Natural killer cell (primary cell): ENCODE measurements at regions not wholly inside any gene's neighbourhood (a gene's known extent, or its start where the extent isn't known, plus 50 kb on each side); places are given as distances from the start of the nearest gene placed in this dataset.

Experiments used
- ATAC-seq, 3 donors: fragments of 150-1000 bp in 2 of 3; fragments of 200-7000 bp in 1 of 3; cut with Tn5 transposase; 1 replicate in 1 of 3; 2 replicates in 2 of 3; pipeline ENCODE4 v1.10.0; 2021; ENCODE audit warnings: mild to moderate bottlenecking in 2 of 3, moderate library complexity in 2 of 3
- DNase-seq, 2 donors: peaks; one replicate each; pipeline versions ENCODE4 v3.0.0 to v3.0.0-alpha.2; 2013 to 2021; ENCODE audit warnings: mixed read lengths in 1 of 2
- H3K27ac ChIP-seq: one replicate; pipeline ENCODE4 v1.5.1; 2013; ENCODE audit warnings: mild to moderate bottlenecking, low read length
- H3K27me3 ChIP-seq: one replicate; pipeline ENCODE4 v1.6.1; 2013; ENCODE audit warnings: low read length; ENCODE audit not compliant: control insufficient read depth, insufficient read depth
- H3K36me3 ChIP-seq: one replicate; pipeline ENCODE4 v1.6.1; 2013; ENCODE audit warnings: low read length; ENCODE audit not compliant: control insufficient read depth, insufficient read depth
- H3K4me1 ChIP-seq: one replicate; pipeline ENCODE4 v1.6.1; 2013; ENCODE audit warnings: low read length; ENCODE audit not compliant: control insufficient read depth, insufficient read depth
- H3K4me3 ChIP-seq: one replicate; pipeline ENCODE4 v1.5.1; 2013; ENCODE audit warnings: low read length
- H3K9me3 ChIP-seq: one replicate; pipeline ENCODE4 v1.6.1; 2013; ENCODE audit warnings: low read length; ENCODE audit not compliant: control insufficient read depth, insufficient read depth
- H3K27ac Mint-ChIP-seq, 2 donors: one replicate each; pipeline ENCODE4 v1.8.0; 2022; ENCODE audit warnings: mild to moderate bottlenecking in 2 of 2, mixed read lengths in 2 of 2, moderate library complexity in 1 of 2
- H3K27me3 Mint-ChIP-seq, 2 donors: one replicate each; pipeline ENCODE4 v1.8.0; 2022; ENCODE audit warnings: low read depth in 2 of 2, mixed read lengths in 2 of 2
- H3K36me3 Mint-ChIP-seq: one replicate; pipeline ENCODE4 v1.8.0; 2022; ENCODE audit warnings: mixed read lengths
- H3K4me1 Mint-ChIP-seq, 2 donors: one replicate each; pipeline ENCODE4 v1.8.0; 2022; ENCODE audit warnings: mixed read lengths in 2 of 2
- H3K4me3 Mint-ChIP-seq: one replicate; pipeline ENCODE4 v1.8.0; 2022; ENCODE audit warnings: mild to moderate bottlenecking, moderate library complexity, mixed read lengths
- H3K9me3 Mint-ChIP-seq, 2 donors: one replicate each; pipeline ENCODE4 v1.8.0; 2022; ENCODE audit warnings: mixed read lengths in 2 of 2
- WGBS: methylation state at CpG from one replicate; pipeline ENCODE4 v1.1.7; 2013; ENCODE audit warnings: missing lambda C conversion rate; ENCODE audit not compliant: insufficient coverage; 5-methylcytosine and 5-hydroxymethylcytosine counted together
- intact Hi-C: fragments of 100-400 bp; cut with micrococcal nuclease; formaldehyde crosslinking; loops from one replicate; pipeline ENCODE4 v1.14.2; 2022
- TF ChIP-seq, protein P1 (sequence below): fragments of 200-600 bp; IDR thresholded peaks from one replicate; pipeline ENCODE4 v1.8.0; 2022; ENCODE audit warnings: antibody characterized with exemption

DNA sequence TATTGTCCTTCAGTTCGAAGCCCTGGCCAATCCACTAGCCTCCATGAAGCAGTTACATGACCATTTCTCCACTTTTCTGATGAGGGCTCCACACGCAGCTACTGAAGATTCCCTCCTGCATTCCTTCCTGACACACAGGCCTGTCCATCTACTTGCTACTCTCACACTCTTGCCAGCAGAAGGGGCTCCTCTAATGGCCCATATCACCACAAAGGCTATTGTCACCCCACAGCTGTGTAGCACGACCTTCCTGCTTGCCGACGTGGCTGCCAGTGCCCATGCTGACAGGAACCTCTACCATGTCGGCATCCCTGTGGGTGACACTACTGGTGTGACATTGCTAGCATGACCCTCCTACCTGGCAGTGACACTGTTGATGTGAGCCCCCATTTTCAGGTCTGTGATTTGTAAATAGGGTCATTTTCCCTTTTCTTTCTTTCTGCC, 1528.6 kb upstream of the TPTE start:
- intact Hi-C loops, result no loop called here
- H3K9me3 Mint-ChIP-seq, result peaks cover 37 to 48% of the 10 kb centered on the region in 2 donors
- H3K4me1 Mint-ChIP-seq, result no peaks in the 10 kb centered on the region
- peaks cover 0 to 2% of the 10 kb centered on the region in 2 donors for H3K27me3 Mint-ChIP-seq
- H3K27ac Mint-ChIP-seq, result no peak overlapping the region
- H3K9me3 ChIP-seq, result peaks cover 51% of the 10 kb centered on the region
- H3K27ac ChIP-seq, result no peak overlapping the region
- H3K36me3 Mint-ChIP-seq, result peaks cover 43% of the 10 kb centered on the region
- no peak overlapping the region for H3K4me3 ChIP-seq
- WGBS, result 55% methylated on average over 6 of the region's 6 CpGs
- no peaks in the 10 kb centered on the region for H3K4me1 ChIP-seq
- H3K4me3 Mint-ChIP-seq, result no peak overlapping the region
- ATAC-seq (peak in 1 of 3 donors; percentile 52), DNase-seq (no peak)
- TF ChIP-seq, protein P1, sequence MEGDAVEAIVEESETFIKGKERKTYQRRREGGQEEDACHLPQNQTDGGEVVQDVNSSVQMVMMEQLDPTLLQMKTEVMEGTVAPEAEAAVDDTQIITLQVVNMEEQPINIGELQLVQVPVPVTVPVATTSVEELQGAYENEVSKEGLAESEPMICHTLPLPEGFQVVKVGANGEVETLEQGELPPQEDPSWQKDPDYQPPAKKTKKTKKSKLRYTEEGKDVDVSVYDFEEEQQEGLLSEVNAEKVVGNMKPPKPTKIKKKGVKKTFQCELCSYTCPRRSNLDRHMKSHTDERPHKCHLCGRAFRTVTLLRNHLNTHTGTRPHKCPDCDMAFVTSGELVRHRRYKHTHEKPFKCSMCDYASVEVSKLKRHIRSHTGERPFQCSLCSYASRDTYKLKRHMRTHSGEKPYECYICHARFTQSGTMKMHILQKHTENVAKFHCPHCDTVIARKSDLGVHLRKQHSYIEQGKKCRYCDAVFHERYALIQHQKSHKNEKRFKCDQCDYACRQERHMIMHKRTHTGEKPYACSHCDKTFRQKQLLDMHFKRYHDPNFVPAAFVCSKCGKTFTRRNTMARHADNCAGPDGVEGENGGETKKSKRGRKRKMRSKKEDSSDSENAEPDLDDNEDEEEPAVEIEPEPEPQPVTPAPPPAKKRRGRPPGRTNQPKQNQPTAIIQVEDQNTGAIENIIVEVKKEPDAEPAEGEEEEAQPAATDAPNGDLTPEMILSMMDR, result no peak
- H3K36me3 ChIP-seq, result no peaks in the 10 kb centered on the region
- no peaks in the 10 kb centered on the region for H3K27me3 ChIP-seq

DNA sequence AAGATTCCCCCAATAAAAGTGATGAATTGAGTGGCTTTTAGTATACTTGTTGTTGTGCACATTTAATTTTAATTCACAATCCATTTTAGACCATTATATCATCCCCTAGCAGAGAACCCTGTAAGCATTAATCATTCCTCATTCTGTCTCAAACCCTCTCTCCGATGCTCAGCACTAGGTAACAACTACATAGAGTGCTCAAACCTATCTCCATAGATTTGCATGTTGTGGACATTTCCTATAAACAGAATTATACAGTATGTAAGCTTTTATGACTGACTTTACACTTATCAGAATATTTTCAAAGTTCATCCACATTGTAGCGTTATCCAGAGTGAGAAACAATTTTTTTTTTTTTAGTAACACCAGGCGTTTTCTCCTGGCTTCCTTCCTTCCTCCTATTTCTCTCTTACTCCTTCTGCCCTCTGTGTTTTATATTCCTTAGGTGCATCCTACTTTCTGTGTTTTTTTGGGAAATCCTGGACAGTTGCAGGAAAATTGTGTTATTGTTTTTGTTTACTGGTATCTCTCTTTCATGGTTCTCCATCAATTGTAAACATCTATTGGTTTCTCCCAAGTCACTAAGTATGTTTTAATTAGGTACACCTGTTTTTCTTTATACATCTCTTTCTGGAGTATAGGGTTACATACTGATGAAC, 1528.0 kb upstream of the TPTE start:
- no peak overlapping the region for H3K27ac Mint-ChIP-seq
- peaks cover 37 to 48% of the 10 kb centered on the region in 2 donors for H3K9me3 Mint-ChIP-seq
- H3K36me3 Mint-ChIP-seq, result peaks cover 45% of the 10 kb centered on the region
- DNase-seq, result no peak
- Histone ChIP-seq H3K36me3 (no peaks in the 10 kb centered on the region), H3K9me3 (peaks cover 51% of the 10 kb centered on the region), H3K4me1 (no peaks in the 10 kb centered on the region), H3K4me3 (no peak overlapping the region), H3K27ac (no peak overlapping the region), H3K27me3 (no peaks in the 10 kb centered on the region)
- no peak overlapping the region for H3K4me3 Mint-ChIP-seq
- H3K27me3 Mint-ChIP-seq, result peaks cover 0 to 2% of the 10 kb centered on the region in 2 donors
- 46% methylated on average over 3 of the region's 3 CpGs for WGBS
- intact Hi-C loops, result no loop called here
- peak in 1 of 3 donors; percentile 28 for ATAC-seq
- no peaks in the 10 kb centered on the region for H3K4me1 Mint-ChIP-seq
- TF ChIP-seq, protein P1, result no peak

DNA sequence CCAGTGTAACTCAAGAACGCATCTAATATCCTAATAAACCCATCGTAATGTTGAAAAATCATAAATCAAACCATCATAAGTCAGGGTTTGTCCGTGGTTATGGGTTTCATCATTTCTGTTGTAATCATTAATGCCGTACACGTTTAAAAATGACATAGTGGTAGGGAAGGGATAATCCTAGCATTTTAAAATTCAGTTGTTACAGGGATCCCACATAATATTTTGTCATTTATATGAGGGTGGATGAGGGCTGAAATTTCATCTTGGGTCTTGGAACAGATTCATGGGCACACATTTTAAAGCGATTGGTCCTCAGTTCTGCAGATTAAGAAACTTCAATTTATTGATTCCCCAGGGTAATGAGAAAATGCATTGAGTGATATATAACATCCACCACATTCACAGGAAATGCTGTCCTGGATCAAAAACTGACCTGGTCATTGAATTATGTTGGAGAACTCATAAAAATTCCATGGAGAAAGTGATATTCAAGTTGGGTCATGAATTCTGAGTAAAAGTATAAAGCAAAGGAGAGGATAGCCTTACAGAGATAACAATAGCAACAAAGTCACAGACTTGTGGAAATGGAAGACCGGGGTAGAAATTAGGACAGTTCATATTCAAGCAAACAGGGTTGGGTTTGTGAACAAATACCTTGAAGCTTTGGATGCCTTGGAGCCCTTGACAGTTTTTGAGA, 1527.3 kb upstream of the TPTE start:
- TF ChIP-seq, protein P1, result no peak
- WGBS, result 52% methylated on average over 7 of the region's 7 CpGs
- H3K27me3 Mint-ChIP-seq, result peaks cover 0 to 2% of the 10 kb centered on the region in 2 donors
- peaks cover 48% of the 10 kb centered on the region for H3K9me3 ChIP-seq
- no peak overlapping the region for H3K27ac ChIP-seq
- intact Hi-C loops, result no loop called here
- no peak overlapping the region for H3K4me3 Mint-ChIP-seq
- H3K36me3 Mint-ChIP-seq, result peaks cover 48% of the 10 kb centered on the region
- ATAC-seq (peak in 1 of 3 donors; percentile 6), DNase-seq (no peak)
- no peak overlapping the region for H3K27ac Mint-ChIP-seq
- H3K27me3 ChIP-seq, result no peaks in the 10 kb centered on the region
- no peaks in the 10 kb centered on the region for H3K4me1 ChIP-seq
- no peaks in the 10 kb centered on the region for H3K4me1 Mint-ChIP-seq
- no peak overlapping the region for H3K4me3 ChIP-seq
- H3K9me3 Mint-ChIP-seq, result peaks cover 34 to 44% of the 10 kb centered on the region in 2 donors
- H3K36me3 ChIP-seq, result no peaks in the 10 kb centered on the region
